ENCODE measurements at regions not wholly inside any gene's neighbourhood (a gene's known extent, or its start where the extent isn't known, plus 50 kb on each side); places are given as distances from the start of the nearest gene placed in this dataset.
A peak's percentile ranks its signal among the peaks of the same experiment; 100 is the strongest.

GRCh38 chr9:24846248-24846912 lies 300.7 kb upstream of the IZUMO3 start:
- WGBS, 2 donors (ENCODE audit: low coverage in 1 of 2) = 59 to 78% methylated on average over 3 of the region's 3 CpGs

DNA sequence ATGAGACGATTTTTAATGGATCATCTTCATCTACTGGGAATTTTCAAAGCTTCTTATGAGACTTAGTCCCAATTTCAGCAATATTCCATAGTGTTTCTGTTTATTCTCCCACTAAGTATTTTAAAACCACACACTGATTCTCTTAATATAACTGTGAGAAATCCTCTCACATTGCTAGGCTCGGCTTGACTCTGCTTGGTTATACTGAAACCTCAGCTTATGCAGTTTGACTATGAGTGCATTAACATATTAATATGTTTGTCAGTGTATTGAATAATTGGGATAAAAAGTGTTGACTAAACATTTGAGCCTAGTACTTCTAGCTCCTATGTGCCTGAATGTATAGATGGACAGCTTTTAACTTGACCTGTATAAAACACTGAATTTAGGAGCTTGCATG lies 298.5 kb upstream of the IZUMO3 start:
- Histone ChIP-seq H3K4me1 (no peaks in the 10 kb centered on the region), H3K4me3 (no peak overlapping the region), H3K36me3 (no peaks in the 10 kb centered on the region), H3K27ac (no peak overlapping the region), H3K9me3 (no peaks in the 10 kb centered on the region), H3K27me3 (no peaks in the 10 kb centered on the region)
- intact Hi-C loops (cut with DNase I; ENCODE audit: low total_unique reads) (no loop called here), in situ Hi-C loops (cut with MboI; ENCODE audit: low pct_ligation_motif_present in 1 of 4, low pct_unique_long_range_greater_than_20kb in 1 of 4, low sequenced_read_pairs in 3 of 4) (no loop called here)
- no peak for DNase-seq
- TF ChIP-seq EP300 (IDR thresholded peaks at IDR 0.05; ENCODE audit: low read depth) = no peak
- TF ChIP-seq, protein P1, sequence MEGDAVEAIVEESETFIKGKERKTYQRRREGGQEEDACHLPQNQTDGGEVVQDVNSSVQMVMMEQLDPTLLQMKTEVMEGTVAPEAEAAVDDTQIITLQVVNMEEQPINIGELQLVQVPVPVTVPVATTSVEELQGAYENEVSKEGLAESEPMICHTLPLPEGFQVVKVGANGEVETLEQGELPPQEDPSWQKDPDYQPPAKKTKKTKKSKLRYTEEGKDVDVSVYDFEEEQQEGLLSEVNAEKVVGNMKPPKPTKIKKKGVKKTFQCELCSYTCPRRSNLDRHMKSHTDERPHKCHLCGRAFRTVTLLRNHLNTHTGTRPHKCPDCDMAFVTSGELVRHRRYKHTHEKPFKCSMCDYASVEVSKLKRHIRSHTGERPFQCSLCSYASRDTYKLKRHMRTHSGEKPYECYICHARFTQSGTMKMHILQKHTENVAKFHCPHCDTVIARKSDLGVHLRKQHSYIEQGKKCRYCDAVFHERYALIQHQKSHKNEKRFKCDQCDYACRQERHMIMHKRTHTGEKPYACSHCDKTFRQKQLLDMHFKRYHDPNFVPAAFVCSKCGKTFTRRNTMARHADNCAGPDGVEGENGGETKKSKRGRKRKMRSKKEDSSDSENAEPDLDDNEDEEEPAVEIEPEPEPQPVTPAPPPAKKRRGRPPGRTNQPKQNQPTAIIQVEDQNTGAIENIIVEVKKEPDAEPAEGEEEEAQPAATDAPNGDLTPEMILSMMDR (IDR thresholded peaks at IDR 0.05) = no peak
- no peak for TF ChIP-seq POLR2AphosphoS5 (IDR thresholded peaks at IDR 0.05)
- no peak for TF ChIP-seq POLR2A (IDR thresholded peaks at IDR 0.05)
- 70 to 78% methylated on average over 2 of the region's 2 CpGs for WGBS, 2 donors (ENCODE audit: low coverage in 1 of 2)

More at GRCh38 chr9:24846248-24846912, 300.7 kb upstream of the IZUMO3 start:
- intact Hi-C loops (cut with DNase I; ENCODE audit: low total_unique reads) (no loop called here), in situ Hi-C loops (cut with MboI; ENCODE audit: low pct_ligation_motif_present in 1 of 4, low pct_unique_long_range_greater_than_20kb in 1 of 4, low sequenced_read_pairs in 3 of 4) (no loop called here)
- TF ChIP-seq, protein P1 (IDR thresholded peaks at IDR 0.05) = no peak
- TF ChIP-seq POLR2A (IDR thresholded peaks at IDR 0.05) (no peak), EP300 (IDR thresholded peaks at IDR 0.05; ENCODE audit: low read depth) (no peak), POLR2AphosphoS5 (IDR thresholded peaks at IDR 0.05) (no peak)
- Histone ChIP-seq H3K4me1 (no peaks in the 10 kb centered on the region), H3K27me3 (no peaks in the 10 kb centered on the region), H3K9me3 (no peaks in the 10 kb centered on the region), H3K4me3 (no peak overlapping the region), H3K27ac (no peak overlapping the region), H3K36me3 (no peaks in the 10 kb centered on the region)
- DNase-seq = no peak

DNA sequence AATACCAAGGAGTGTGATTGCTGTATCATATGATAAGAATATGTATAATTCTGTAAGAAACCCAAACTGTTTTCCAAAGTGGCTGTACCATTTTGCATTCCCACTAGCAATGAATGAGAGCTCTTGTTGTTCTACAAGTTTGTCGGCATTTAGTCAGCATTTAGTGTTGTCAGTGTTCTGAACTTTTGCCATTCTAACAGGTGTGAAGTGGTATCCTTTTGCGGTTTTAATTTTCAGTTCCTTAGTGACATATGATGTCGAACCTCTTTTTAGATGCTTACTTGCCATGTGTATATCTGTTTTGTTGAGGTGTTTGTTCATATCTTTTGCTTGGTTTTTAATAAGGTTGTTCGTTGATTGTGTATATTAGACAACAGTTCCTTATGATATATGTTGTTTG lies 296.3 kb upstream of the IZUMO3 start:
- DNase-seq = no peak
- H3K27me3 ChIP-seq = no peaks in the 10 kb centered on the region
- H3K27ac ChIP-seq = no peak overlapping the region
- no peaks in the 10 kb centered on the region for H3K36me3 ChIP-seq
- in situ Hi-C loops (cut with MboI; ENCODE audit: low pct_ligation_motif_present in 1 of 4, low pct_unique_long_range_greater_than_20kb in 1 of 4, low sequenced_read_pairs in 3 of 4) (no loop called here), intact Hi-C loops (cut with DNase I; ENCODE audit: low total_unique reads) (no loop called here)
- H3K4me3 ChIP-seq = no peak overlapping the region
- TF ChIP-seq, protein P1 (IDR thresholded peaks at IDR 0.05) = no peak
- TF ChIP-seq POLR2AphosphoS5 (IDR thresholded peaks at IDR 0.05) (no peak), POLR2A (IDR thresholded peaks at IDR 0.05) (no peak), EP300 (IDR thresholded peaks at IDR 0.05; ENCODE audit: low read depth) (no peak)
- H3K4me1 ChIP-seq = no peaks in the 10 kb centered on the region
- H3K9me3 ChIP-seq = no peaks in the 10 kb centered on the region
- 80 to 83% methylated on average over 4 of the region's 4 CpGs for WGBS, 2 donors (ENCODE audit: low coverage in 1 of 2)

- WGBS, 2 donors (ENCODE audit: low coverage in 1 of 2) = 16 to 18% methylated on average over 2 of the region's 2 CpGs
- H3K27me3 ChIP-seq = no peaks in the 10 kb centered on the region
- H3K4me1 ChIP-seq = no peaks in the 10 kb centered on the region
- H3K27ac ChIP-seq = no peak overlapping the region
- H3K9me3 ChIP-seq = no peaks in the 10 kb centered on the region
- no peaks in the 10 kb centered on the region for H3K36me3 ChIP-seq
- H3K4me3 ChIP-seq = no peak overlapping the region
- intact Hi-C loops (cut with DNase I; ENCODE audit: low total_unique reads) = no loop called here
- in situ Hi-C loops (cut with MboI; ENCODE audit: low pct_ligation_motif_present in 1 of 4, low pct_unique_long_range_greater_than_20kb in 1 of 4, low sequenced_read_pairs in 3 of 4) = no loop called here
- TF ChIP-seq, protein P1 (IDR thresholded peaks at IDR 0.05) = peak in 2 of 5 experiments; percentile 4 to 19
- TF ChIP-seq EP300 (IDR thresholded peaks at IDR 0.05; ENCODE audit: low read depth) = no peak
- no peak for DNase-seq
Observed at GRCh38 chr9:24832307-24832706, 286.6 kb upstream of the IZUMO3 start.

All from transverse colon (tissue), 4 donors.